GM12878 (cell line): ENCODE measurements at regions not wholly inside any gene's neighbourhood (a gene's known extent, or its start where the extent isn't known, plus 50 kb on each side); places are given as distances from the start of the nearest gene placed in this dataset.
A peak's percentile ranks its signal among the peaks of the same experiment; 100 is the strongest.

Experiments
- ATAC-seq: fragments of 200-7000 bp; cut with Tn5 transposase; 3 replicates; pipeline ENCODE4 v1.9.1; 2020; ENCODE audit warnings: mild to moderate bottlenecking, moderate library complexity
- BruUV-seq: library from RNA; stranded (reverse); fragments of 400-500 nt; replicated peaks from 2 replicates; lab custom pipeline; 2021; lab: Mats Ljungman, UMichigan
- CTCF ChIA-PET: fragments of 300-600 bp; sonication (Branson Sonifier 250); formaldehyde crosslinking; extraction: SDS; loops from one replicate; lab custom pipeline; 2021; ENCODE audit warnings: inconsistent platforms; lab: Yijun Ruan, JAX
- POLR2A ChIA-PET: fragments of 350-600 bp; formaldehyde crosslinking; extraction: SDS; loops from one replicate; lab custom pipeline; 2021; ENCODE audit warnings: inconsistent platforms; lab: Charles Lee
- RAD21 ChIA-PET: fragments of 300-600 bp; sonication (Branson Sonifier 250); formaldehyde crosslinking; loops from one replicate; lab custom pipeline; 2023; ENCODE audit warnings: antibody characterized with exemption; ENCODE audit not compliant: unreplicated experiment; lab: Charles Lee
- SMC1A ChIA-PET: fragments of 300-600 bp; sonication (Branson Sonifier 250); formaldehyde crosslinking; loops from one replicate; lab custom pipeline; 2023; ENCODE audit not compliant: unreplicated experiment, uncharacterized antibody; lab: Charles Lee
- DNase-seq: peaks from one replicate; pipeline ENCODE4 v3.0.0-alpha.2; 2011; ENCODE audit warnings: low read depth, low spot score
- FAIRE-seq: peaks from 3 replicates; lab custom pipeline; 2011; peaks lifted over from hg19 to GRCh38; lab: Jason Lieb, UNC
- H2AFZ ChIP-seq: 2 replicates; pipeline ENCODE4 v1.6.0; 2011; ENCODE audit warnings: low read depth, low read length, control low read depth; ENCODE audit not compliant: control insufficient read depth
- H3K27ac ChIP-seq: 2 replicates; pipeline ENCODE4 v1.5.1; 2011; ENCODE audit warnings: control low read depth; ENCODE audit not compliant: control insufficient read depth, insufficient read depth
- H3K27me3 ChIP-seq, 2 experiments: replicated peaks in 1 of 2; 2 replicates each; pipeline versions ENCODE4 v1.6.0 to v1.6.1; 2011; ENCODE audit warnings: low read length in 1 of 2; ENCODE audit not compliant: control insufficient read depth in 2 of 2, insufficient read depth in 2 of 2
- H3K36me3 ChIP-seq, 2 experiments: 2 replicates each; pipeline ENCODE4 v1.5.1; 2011; ENCODE audit warnings: low read length in 1 of 2; ENCODE audit not compliant: control insufficient read depth in 2 of 2, insufficient read depth in 2 of 2
- H3K4me1 ChIP-seq: 2 replicates; pipeline ENCODE4 v1.6.1; 2011; ENCODE audit warnings: mild to moderate bottlenecking, low read length, moderate library complexity, mixed read lengths; ENCODE audit not compliant: control insufficient read depth, insufficient read depth
- H3K4me2 ChIP-seq: 2 replicates; pipeline ENCODE4 v1.6.0; 2011; ENCODE audit warnings: control low read depth; ENCODE audit not compliant: control insufficient read depth, insufficient read depth
- H3K4me3 ChIP-seq: fragments of 200-600 bp; sonication (generic); 2 replicates; pipeline ENCODE4 v1.5.1; 2016
- H3K79me2 ChIP-seq: 2 replicates; pipeline ENCODE4 v1.6.0; 2011; ENCODE audit warnings: low read length; ENCODE audit not compliant: control insufficient read depth, insufficient read depth
- H3K9ac ChIP-seq: 2 replicates; pipeline ENCODE4 v1.8.0; 2011; ENCODE audit warnings: low read length, control low read depth, mixed read lengths; ENCODE audit not compliant: control insufficient read depth, insufficient read depth
- H3K9me3 ChIP-seq: replicated peaks from 3 replicates; pipeline ENCODE4 v1.5.1; 2011; ENCODE audit warnings: mild to moderate bottlenecking, low read length; ENCODE audit not compliant: control insufficient read depth, insufficient read depth
- H4K20me1 ChIP-seq: 2 replicates; pipeline ENCODE4 v1.6.0; 2011; ENCODE audit not compliant: control insufficient read depth, insufficient read depth
- POLR2AphosphoS5 ChIP-seq: IDR thresholded peaks from 2 replicates; pipeline ENCODE4 v1.6.1; 2011; ENCODE audit warnings: mild to moderate bottlenecking, low read length, inconsistent platforms
- ZNF592 ChIP-seq: fragments of 450-650 bp; IDR thresholded peaks from 2 replicates; pipeline ENCODE4 v1.6.1; 2017; ENCODE audit warnings: mild to moderate bottlenecking, moderate library complexity
- WGBS: methylation state at CpG from one replicate; pipeline ENCODE4 v1.1.6; 2016; ENCODE audit warnings: low lambda C conversion rate; ENCODE audit not compliant: insufficient replicate concordance, insufficient coverage; ENCODE audit errors: missing lambda C conversion rate; 5-methylcytosine and 5-hydroxymethylcytosine counted together
- in situ Hi-C: fragments of 300-500 bp; cut with MboI; formaldehyde crosslinking; loops from 9 replicates; pipeline ENCODE4 v1.14.3; 2018; ENCODE audit warnings: mixed read lengths
- intact Hi-C: fragments of 100-400 bp; cut with micrococcal nuclease; formaldehyde crosslinking; loops from one replicate; pipeline ENCODE4 v1.14.2; 2022; ENCODE audit not compliant: unreplicated experiment

- H3K4me3 ChIP-seq = no peak overlapping the region
- ChIA-PET POLR2A (no interaction called here), RAD21 (no interaction called here), CTCF (no interaction called here), SMC1A (no interaction called here)
- in situ Hi-C loops (loop anchor here (5.0 to 10.0 kb wide), 2 partner anchors 107 to 530 kb away; no protein-coding TSS in a partner anchor), intact Hi-C loops (loop anchor here (10.0 kb wide), 2 partner anchors 200 to 230 kb away; partner anchors contain the start of gene PLAA)
- no peak overlapping the region for H3K9ac ChIP-seq
- H3K79me2 ChIP-seq = no peaks in the 10 kb centered on the region
- ATAC-seq (no peak), FAIRE-seq (no peak), DNase-seq (no peak)
- H3K27me3 ChIP-seq = no peaks in the 10 kb centered on the region; a peak in 1 of 4 replicates
- no TSS peak for BruUV-seq
- TF ChIP-seq POLR2AphosphoS5 (no peak), ZNF592 (peak; percentile 81)
- H4K20me1 ChIP-seq = no peaks in the 10 kb centered on the region
- H3K36me3 ChIP-seq = no peaks in the 10 kb centered on the region
- no peak overlapping the region for H2AFZ ChIP-seq
- H3K4me1 ChIP-seq = peaks cover 21% of the 10 kb centered on the region
- H3K4me2 ChIP-seq = no peak overlapping the region
- WGBS = 95% methylated on average over 4 of the region's 4 CpGs
- H3K27ac ChIP-seq = no peak overlapping the region
- peaks cover 9% of the 10 kb centered on the region for H3K9me3 ChIP-seq
Observed at GRCh38 chr9:26745111-26745510, 147.5 kb downstream of the CAAP1 start.
